Left ventricle myocardium superior (tissue), 1 donor: ENCODE measurements at regions not wholly inside any gene's neighbourhood (a gene's known extent, or its start where the extent isn't known, plus 50 kb on each side); places are given as distances from the start of the nearest gene placed in this dataset.

Source experiments
- ATAC-seq: fragments of 200-7000 bp; cut with Tn5 transposase; one replicate; pipeline ENCODE4 v1.9.1; 2020; ENCODE audit warnings: mild to moderate bottlenecking, moderate library complexity
- DNase-seq: peaks from one replicate; pipeline ENCODE4 v3.0.0-alpha.2; 2020
- intact Hi-C: fragments of 100-400 bp; cut with micrococcal nuclease; formaldehyde crosslinking; loops from one replicate; pipeline ENCODE4 v1.11.0; 2022
- donor health status: DM: no; HTN: yes; CAD: no; lungs with severe emphysema.

- no peak for DNase-seq
- no peak for ATAC-seq
- intact Hi-C loops, result no loop called here
These were observed 76.3 kb upstream of the OTX2 start for GRCh38 chr14:56886471-56887062.

DNA sequence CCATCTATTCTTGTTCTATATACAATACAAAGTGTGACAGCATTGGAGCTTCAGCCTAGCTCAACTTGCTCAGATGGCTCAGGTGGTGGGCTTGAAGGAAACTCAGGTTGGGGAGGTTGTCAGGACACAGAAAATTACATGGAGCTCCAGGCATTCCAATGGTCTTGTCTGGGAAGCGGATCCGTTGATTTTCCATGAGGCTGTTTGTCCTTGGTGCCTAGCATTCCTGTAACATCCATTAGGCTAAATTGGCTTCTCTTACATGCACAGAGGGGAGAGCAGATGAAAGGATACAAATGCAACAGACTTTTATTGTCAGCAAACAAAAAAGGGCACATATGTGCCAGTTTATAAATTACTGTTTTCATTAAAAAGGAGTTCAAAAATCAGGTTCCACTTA is 75.5 kb upstream of the OTX2 start:
- DNase-seq (no peak), ATAC-seq (no peak)
- intact Hi-C loops, result no loop called here

- intact Hi-C loops, result no loop called here
- ATAC-seq (no peak), DNase-seq (no peak)
These were observed 74.3 kb upstream of the OTX2 start for GRCh38 chr14:56884617-56885016.

DNA sequence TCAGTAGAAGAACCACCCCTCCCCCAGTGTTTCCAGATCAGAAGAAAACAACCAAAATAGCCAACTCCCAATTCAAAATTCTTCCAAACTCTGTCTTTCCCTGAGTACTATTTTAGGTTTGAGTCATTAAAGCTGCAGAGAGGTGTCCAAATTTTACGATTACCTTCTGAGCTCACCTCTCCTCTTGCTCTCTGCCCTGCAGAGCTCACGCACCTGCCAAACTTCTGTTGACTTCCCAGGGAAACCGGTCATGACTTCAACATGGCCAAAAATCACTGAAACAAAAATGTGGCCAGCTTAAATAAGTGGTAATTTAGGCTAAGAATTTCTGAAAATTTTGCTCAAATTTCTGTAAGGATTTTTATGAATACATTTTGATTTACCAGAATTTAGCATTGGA is 70.9 kb upstream of the OTX2 start:
- intact Hi-C loops, result no loop called here
- no peak for DNase-seq
- no peak for ATAC-seq

- no peak for ATAC-seq
- no peak for DNase-seq
- intact Hi-C loops, result no loop called here
These were observed 68.5 kb upstream of the OTX2 start for GRCh38 chr14:56878766-56879165.

GRCh38 chr14:56875104-56875675 is 64.9 kb upstream of the OTX2 start:
- DNase-seq (no peak), ATAC-seq (no peak)
- intact Hi-C loops, result no loop called here

DNA sequence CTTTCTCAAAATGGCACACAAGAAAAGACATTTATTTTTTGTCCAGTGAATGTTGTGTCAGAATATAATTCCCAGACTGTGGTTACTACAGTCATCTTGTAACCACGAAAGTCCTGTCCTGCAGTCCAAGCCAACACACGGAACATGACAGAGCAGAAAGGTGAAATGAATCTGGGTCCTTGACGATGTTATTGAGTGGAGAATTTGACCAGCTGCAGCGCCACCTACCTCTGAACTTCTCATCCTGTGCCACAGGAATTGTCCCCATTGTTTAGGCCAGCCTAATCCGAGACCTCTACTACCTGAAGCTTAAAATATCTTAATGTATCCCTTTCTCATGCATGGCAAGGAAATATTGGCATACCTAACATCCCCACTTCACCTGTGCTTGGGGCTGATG is 64.1 kb upstream of the OTX2 start:
- ATAC-seq (no peak), DNase-seq (no peak)
- intact Hi-C loops, result no loop called here

DNA sequence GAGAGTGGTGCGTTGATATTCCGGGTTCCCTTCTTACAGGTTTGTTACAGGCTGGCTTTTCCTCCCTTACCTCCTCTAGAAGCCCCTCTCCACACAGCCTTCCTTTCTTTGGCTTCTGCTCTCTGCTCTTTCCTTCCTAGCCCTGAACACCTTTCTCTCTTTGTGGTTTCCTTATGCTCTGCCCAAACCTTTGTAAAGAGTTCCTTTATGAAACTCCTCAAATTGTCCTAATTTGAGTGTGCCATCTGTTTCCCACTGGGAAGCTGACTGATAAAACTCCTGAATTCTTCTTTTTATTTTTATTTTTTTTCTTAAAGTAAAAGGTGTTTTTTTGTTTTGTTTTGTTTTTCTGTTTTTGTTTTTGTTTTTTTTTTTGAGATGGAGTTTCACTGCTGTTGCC is 60.1 kb upstream of the OTX2 start:
- ATAC-seq (no peak), DNase-seq (no peak)
- intact Hi-C loops, result no loop called here

GRCh38 chr14:56868660-56869059 is 58.4 kb upstream of the OTX2 start:
- DNase-seq, result no peak
- intact Hi-C loops, result no loop called here
- ATAC-seq, result no peak

GRCh38 chr14:56862836-56863235 is 52.6 kb upstream of the OTX2 start:
- intact Hi-C loops, result no loop called here
- ATAC-seq, result no peak

DNA sequence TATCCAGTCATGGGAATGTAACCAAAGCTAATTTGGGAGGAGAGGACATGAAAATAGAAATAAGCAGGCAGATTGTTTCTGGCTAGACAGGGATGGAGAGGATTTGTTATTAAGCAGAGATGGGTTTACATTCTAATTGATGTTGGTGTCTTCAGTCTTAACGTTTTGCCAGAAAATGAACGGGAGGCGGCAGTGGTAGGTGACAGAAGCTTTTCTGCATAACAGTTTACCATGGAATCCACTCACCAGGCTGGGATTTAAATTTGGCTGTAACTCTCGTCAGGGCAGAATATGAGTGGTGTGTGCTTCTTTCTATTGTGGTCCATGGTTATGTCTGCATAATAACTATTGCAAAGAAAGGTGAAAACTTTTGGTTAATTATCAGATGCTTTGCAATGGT is 50.2 kb upstream of the OTX2 start:
- intact Hi-C loops, result no loop called here
- DNase-seq, result no peak
- ATAC-seq, result no peak

More at GRCh38 chr14:56862836-56863235, 52.6 kb upstream of the OTX2 start:
- no peak for DNase-seq
